Eye (tissue), 1 donor: ENCODE measurements at regions not wholly inside any gene's neighbourhood (a gene's known extent, or its start where the extent isn't known, plus 50 kb on each side); places are given as distances from the start of the nearest gene placed in this dataset.

Experiments
- DNase-seq: peaks from one replicate; pipeline ENCODE4 v3.0.0-alpha.2; 2015

- DNase-seq = peak; percentile 44
Observed at GRCh38 chr6:29999416-29999815, 57.1 kb downstream of the HLA-A start.

- no peak for DNase-seq
Observed at GRCh38 chr6:30000156-30000791, 57.9 kb downstream of the HLA-A start.

GRCh38 chr6:30002871-30003270 is 58.2 kb upstream of the POLR1H start:
- DNase-seq = no peak

- DNase-seq = no peak
Observed at GRCh38 chr6:30005482-30005881, 55.6 kb upstream of the POLR1H start.

DNA sequence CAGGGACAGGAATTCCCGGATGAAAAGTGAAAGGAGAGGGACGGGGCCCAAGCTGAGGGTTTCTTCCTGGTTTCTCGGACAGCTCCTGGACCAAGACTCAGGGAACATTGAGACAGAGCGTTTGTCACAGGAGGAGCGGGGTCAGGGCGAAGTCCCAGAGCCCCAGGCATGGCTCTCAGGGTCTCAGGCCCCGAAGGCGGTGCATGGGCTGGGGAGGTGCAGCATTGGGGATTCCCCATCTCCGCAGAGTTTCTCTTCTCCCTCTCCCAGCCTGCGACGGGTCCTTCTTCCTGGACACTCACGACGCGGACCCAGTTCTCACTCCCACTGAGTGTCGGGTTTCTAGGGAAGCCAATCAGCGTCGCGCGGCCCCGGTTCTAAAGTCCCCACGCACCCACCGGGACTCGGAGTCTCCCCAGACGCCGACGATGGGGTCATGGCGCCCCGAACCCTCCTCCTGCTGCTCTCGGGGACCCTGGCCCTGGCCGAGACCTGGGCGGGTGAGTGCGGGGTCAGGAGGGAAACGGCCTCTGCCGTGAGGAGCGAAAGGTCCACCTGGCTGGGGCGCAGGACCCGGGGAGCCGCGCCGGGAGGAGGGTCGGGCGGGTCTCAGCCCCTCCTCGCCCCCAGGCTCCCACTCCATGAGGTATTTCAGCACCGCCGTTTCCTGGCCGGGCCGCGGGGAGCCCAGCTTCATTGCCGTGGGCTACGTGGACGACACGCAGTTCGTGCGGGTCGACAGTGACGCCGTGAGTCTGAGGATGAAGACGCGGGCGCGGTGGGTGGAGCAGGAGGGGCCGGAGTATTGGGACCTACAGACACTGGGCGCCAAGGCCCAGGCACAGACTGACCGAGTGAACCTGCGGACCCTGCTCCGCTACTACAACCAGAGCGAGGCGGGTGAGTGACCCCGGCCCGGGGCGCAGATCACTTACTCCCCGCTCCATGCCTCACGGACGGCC is 54.6 kb upstream of the POLR1H start:
- peak; percentile 46 for DNase-seq

DNA sequence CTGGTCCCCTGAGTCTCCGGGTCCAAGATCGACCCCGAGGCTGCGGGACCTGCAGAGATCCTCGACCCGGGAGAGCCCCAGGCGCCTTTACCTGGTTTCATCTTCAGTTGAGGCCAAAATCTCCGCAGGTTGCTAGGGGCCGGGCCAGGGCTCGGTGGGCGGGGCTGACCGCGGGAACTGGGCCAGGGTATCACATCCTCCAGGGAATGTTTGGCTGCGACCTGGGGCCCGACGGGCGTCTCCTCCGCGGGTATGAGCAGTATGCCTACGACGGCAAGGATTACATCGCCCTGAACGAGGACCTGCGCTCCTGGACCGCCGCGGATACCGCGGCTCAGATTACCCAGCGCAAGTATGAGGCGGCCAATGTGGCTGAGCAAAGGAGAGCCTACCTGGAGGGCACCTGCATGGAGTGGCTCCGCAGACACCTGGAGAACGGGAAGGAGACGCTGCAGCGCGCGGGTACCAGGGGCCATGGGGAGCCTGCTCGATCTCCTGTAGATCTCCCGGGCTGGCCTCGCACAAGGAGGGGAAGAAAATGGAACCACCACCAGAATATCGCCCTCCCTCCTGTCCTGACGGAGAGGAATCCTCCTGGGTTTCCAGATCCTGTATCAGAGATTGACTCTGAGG is 53.8 kb upstream of the POLR1H start:
- peak; percentile 47 for DNase-seq

DNA sequence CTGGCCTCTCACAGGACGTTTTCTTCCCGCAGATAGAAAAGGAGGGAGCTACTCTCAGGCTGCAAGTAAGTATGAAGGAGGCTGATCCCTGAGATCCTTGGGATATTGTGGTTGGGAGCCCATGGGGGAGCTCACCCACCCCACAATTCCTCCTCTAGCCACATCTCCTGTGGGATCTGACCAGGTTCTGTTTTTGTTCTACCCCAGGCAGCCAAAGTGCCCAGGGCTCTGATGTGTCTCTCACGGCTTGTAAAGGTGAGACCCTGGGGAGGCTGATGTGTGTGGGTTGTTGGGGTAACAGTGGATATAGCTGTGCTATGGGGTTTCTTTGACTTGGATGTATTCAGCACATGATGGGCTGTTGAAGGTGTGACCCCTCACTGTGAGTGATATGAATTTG is 52.0 kb upstream of the POLR1H start:
- no peak for DNase-seq
